Neural crest cell (in vitro differentiated cells): ENCODE measurements at regions not wholly inside any gene's neighbourhood (a gene's known extent, or its start where the extent isn't known, plus 50 kb on each side); places are given as distances from the start of the nearest gene placed in this dataset.

ENCODE experiments used
- DNase-seq: peaks from one replicate; pipeline ENCODE4 v3.0.0; 2021; ENCODE audit warnings: low read depth, mixed read lengths, low spot score
- H3K27ac Mint-ChIP-seq: one replicate; pipeline ENCODE4 v1.8.0; 2021; ENCODE audit warnings: mild to moderate bottlenecking, mixed read lengths; ENCODE audit not compliant: unreplicated experiment
- H3K27me3 Mint-ChIP-seq: 2 replicates; pipeline ENCODE4 v1.8.0; 2021; ENCODE audit warnings: low read depth, mild to moderate bottlenecking, mixed read lengths
- H3K36me3 Mint-ChIP-seq: 2 replicates; pipeline ENCODE4 v1.8.0; 2021; ENCODE audit warnings: low read depth, mild to moderate bottlenecking, mixed read lengths
- H3K4me1 Mint-ChIP-seq: 2 replicates; pipeline ENCODE4 v1.8.0; 2021; ENCODE audit warnings: mixed read lengths
- H3K4me3 Mint-ChIP-seq: one replicate; pipeline ENCODE4 v1.8.0; 2021; ENCODE audit warnings: mild to moderate bottlenecking, mixed read lengths
- H3K9me3 Mint-ChIP-seq: 2 replicates; pipeline ENCODE4 v1.8.0; 2021; ENCODE audit warnings: mixed read lengths
- CTCF ChIP-seq: fragments of 200-600 bp; sonication (generic); conservative IDR thresholded peaks from 2 replicates; pipeline ENCODE4 v1.5.0; 2021; ENCODE audit warnings: antibody characterized with exemption, mild to moderate bottlenecking

- TF ChIP-seq CTCF: no peak
- no peak for DNase-seq
- H3K9me3 Mint-ChIP-seq: no peaks in the 10 kb centered on the region
- H3K27ac Mint-ChIP-seq: no peak overlapping the region
- H3K27me3 Mint-ChIP-seq: no peaks in the 10 kb centered on the region
- H3K36me3 Mint-ChIP-seq: no peaks in the 10 kb centered on the region
- H3K4me1 Mint-ChIP-seq: no peaks in the 10 kb centered on the region
- no peak overlapping the region for H3K4me3 Mint-ChIP-seq
These were observed 77.5 kb upstream of the ABI3BP start for GRCh38 chr3:101070799-101071121.

- Mint-ChIP-seq H3K9me3 (no peaks in the 10 kb centered on the region), H3K4me3 (no peak overlapping the region), H3K27me3 (no peaks in the 10 kb centered on the region), H3K4me1 (no peaks in the 10 kb centered on the region), H3K27ac (no peak overlapping the region), H3K36me3 (no peaks in the 10 kb centered on the region)
- TF ChIP-seq CTCF: peak; percentile 72
- peak; percentile 18 for DNase-seq
These were observed 76.9 kb upstream of the ABI3BP start for GRCh38 chr3:101069901-101070798.

GRCh38 chr3:101068876-101069606, 75.8 kb upstream of the ABI3BP start:
- no peak overlapping the region for H3K27ac Mint-ChIP-seq
- H3K4me3 Mint-ChIP-seq: no peak overlapping the region
- no peaks in the 10 kb centered on the region for H3K9me3 Mint-ChIP-seq
- TF ChIP-seq CTCF: no peak
- no peaks in the 10 kb centered on the region for H3K36me3 Mint-ChIP-seq
- no peaks in the 10 kb centered on the region for H3K4me1 Mint-ChIP-seq
- DNase-seq: no peak
- no peaks in the 10 kb centered on the region for H3K27me3 Mint-ChIP-seq

GRCh38 chr3:101066711-101067129, 73.5 kb upstream of the ABI3BP start:
- Mint-ChIP-seq H3K36me3 (no peaks in the 10 kb centered on the region), H3K27me3 (no peaks in the 10 kb centered on the region), H3K4me1 (no peaks in the 10 kb centered on the region), H3K4me3 (no peak overlapping the region), H3K27ac (no peak overlapping the region), H3K9me3 (no peaks in the 10 kb centered on the region)
- TF ChIP-seq CTCF: no peak
- DNase-seq: no peak

GRCh38 chr3:101065962-101066361, 72.7 kb upstream of the ABI3BP start:
- TF ChIP-seq CTCF: no peak
- no peak for DNase-seq
- Mint-ChIP-seq H3K4me3 (no peak overlapping the region), H3K4me1 (no peaks in the 10 kb centered on the region), H3K27me3 (no peaks in the 10 kb centered on the region), H3K36me3 (no peaks in the 10 kb centered on the region), H3K27ac (no peak overlapping the region), H3K9me3 (no peaks in the 10 kb centered on the region)
